GM12865 (cell line): ENCODE measurements at regions not wholly inside any gene's neighbourhood (a gene's known extent, or its start where the extent isn't known, plus 50 kb on each side); places are given as distances from the start of the nearest gene placed in this dataset.
"Not testable (repeated sequence)": the region's sequence is repeated elsewhere in the genome, so short reads cannot be mapped to it uniquely, and the experiment has no call there.

Source experiments
- DNase-seq: peaks from one replicate; pipeline ENCODE4 v3.0.0; 2010; ENCODE audit warnings: low read depth
- H3K4me3 ChIP-seq: 2 replicates; pipeline ENCODE4 v1.5.1; 2011; ENCODE audit warnings: mild to moderate bottlenecking, low read depth, low read length, control low read depth
- TF ChIP-seq, protein P1 (sequence below): IDR thresholded peaks from 2 replicates; pipeline ENCODE4 v1.5.1; 2011; ENCODE audit warnings: low read length, control low read depth, low read depth, inconsistent platforms; ENCODE audit not compliant: insufficient read depth; ENCODE audit errors: missing control alignments

GRCh38 chr22:22733881-22734373 lies 89.5 kb downstream of the GGTLC2 start:
- TF ChIP-seq, protein P1, sequence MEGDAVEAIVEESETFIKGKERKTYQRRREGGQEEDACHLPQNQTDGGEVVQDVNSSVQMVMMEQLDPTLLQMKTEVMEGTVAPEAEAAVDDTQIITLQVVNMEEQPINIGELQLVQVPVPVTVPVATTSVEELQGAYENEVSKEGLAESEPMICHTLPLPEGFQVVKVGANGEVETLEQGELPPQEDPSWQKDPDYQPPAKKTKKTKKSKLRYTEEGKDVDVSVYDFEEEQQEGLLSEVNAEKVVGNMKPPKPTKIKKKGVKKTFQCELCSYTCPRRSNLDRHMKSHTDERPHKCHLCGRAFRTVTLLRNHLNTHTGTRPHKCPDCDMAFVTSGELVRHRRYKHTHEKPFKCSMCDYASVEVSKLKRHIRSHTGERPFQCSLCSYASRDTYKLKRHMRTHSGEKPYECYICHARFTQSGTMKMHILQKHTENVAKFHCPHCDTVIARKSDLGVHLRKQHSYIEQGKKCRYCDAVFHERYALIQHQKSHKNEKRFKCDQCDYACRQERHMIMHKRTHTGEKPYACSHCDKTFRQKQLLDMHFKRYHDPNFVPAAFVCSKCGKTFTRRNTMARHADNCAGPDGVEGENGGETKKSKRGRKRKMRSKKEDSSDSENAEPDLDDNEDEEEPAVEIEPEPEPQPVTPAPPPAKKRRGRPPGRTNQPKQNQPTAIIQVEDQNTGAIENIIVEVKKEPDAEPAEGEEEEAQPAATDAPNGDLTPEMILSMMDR, result no peak
- no peak for DNase-seq
- no peak overlapping the region for H3K4me3 ChIP-seq

DNA sequence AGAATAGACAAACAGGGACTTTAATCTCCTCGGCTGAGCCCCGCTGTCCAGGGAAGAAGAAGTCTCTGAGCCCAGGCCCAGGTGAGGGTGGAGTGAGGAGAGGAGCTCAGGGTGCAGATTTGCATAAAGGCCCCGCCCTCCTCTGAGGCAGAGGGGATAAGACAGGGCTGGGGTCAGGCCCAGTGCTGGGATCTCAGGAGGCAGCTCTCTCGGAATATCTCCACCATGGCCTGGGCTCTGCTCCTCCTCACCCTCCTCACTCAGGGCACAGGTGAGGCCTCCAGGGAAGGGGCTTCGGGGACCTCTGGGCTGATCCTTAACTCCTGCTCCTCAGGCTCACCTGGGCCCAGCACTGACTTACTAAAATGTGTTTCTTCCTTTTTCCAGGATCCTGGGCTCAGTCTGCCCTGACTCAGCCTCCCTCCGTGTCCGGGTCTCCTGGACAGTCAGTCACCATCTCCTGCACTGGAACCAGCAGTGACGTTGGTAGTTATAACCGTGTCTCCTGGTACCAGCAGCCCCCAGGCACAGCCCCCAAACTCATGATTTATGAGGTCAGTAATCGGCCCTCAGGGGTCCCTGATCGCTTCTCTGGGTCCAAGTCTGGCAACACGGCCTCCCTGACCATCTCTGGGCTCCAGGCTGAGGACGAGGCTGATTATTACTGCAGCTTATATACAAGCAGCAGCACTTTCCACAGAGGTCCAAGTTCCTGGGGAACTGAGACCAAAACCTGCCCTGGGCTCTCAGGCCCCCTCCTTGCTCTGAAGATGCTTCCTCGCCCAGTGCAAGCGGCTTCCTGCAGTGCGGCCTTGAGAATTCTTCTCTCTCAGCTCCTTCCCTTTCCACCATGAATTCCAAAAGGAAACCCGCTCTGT lies 90.2 kb downstream of the GGTLC2 start:
- not testable (repeated sequence) for H3K4me3 ChIP-seq, DNase-seq

- not testable (repeated sequence) for H3K4me3 ChIP-seq, DNase-seq
Measured at GRCh38 chr22:22735276-22735675, 90.9 kb downstream of the GGTLC2 start.

GRCh38 chr22:22735695-22736611 lies 91.5 kb downstream of the GGTLC2 start:
- TF ChIP-seq, protein P1, result no peak
- DNase-seq, result no peak
- no peak overlapping the region for H3K4me3 ChIP-seq

DNA sequence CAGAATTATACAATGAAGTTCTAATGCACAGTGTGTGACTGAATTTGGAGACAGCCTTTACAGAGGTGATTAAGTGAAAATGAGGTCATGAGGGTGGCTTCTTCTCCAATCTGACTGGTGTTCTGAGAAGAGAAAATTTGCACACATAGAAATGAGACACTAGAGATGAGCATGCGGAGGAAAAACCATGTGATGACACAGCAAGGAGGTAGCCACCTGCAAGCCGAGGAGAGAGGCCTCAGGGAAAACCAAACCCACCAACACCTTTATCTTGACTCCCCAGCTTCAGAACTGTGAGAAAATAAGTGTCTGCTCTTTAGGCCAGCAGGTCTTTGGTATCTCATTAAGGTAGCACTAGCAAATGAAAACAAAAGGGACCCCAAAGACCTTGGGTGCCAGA lies 93.2 kb downstream of the GGTLC2 start:
- TF ChIP-seq, protein P1, result no peak
- no peak for DNase-seq

DNA sequence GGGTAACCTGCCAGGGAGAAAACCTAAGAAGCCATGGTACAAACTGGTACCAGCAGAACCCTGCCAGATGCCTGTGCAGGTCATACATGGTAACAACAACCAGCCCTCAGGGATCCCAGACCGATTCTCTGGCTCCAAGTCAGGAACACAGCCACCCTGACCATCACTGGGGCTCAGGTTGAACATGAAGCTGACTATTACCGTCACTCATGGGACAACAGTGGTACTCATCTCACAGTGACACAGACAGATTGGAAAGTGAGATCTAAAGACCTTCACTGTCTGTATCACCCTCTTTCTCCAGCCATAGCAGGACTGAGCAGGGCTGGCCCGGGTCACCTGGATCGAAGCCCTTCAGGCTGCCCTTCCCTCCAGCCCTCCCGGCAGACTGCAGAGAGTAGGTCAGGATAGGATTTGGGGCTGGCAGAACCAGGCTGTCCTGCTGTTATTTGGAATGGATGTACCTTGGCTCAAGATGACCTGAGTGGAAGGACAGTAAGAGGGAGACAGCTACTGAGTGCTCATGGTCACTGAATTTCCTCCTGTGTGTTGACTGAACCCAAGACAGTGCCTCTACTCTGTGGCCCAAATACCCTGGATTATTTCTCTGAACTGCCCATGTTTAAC lies 94.7 kb downstream of the GGTLC2 start:
- H3K4me3 ChIP-seq, result no peak overlapping the region
- no peak for DNase-seq
- TF ChIP-seq, protein P1, result no peak

More for the DNA sequence above, 93.2 kb downstream of the GGTLC2 start:
- no peak overlapping the region for H3K4me3 ChIP-seq

DNA sequence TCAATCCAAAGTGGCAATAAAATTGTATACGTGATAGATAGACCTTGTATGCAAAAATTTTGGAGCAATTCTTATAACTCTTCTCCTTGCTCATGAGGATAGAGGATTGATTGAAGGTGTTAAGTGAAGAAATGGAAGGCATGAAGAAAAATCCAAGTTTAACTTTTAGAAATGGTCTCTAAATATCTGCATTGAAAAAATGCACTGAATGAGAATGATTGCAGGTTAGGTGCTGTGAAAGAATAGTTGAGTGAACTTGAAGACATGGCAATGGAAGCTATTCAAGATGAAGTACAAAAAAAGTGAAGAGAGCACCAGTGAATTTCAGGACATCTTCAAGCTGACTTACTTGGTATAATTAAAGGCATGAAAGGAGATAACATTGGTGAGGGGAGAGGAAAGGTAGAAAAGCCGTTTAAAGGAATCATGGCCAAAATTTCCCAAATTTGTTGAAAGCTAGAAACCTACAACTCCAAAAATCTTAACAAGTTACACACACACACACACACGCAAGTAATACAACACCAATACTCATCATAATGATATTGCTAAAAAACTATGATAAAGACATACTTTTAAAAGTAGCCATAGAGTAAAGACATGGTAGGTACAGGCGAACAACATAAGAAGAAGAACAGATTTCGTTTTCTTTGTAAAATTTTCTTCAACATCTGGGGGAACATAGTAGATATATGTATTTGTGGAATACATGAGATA lies 96.3 kb downstream of the GGTLC2 start:
- H3K4me3 ChIP-seq, result no peak overlapping the region
- no peak for DNase-seq
- TF ChIP-seq, protein P1, result no peak
